HG02943 (cell line): ENCODE measurements at regions not wholly inside any gene's neighbourhood (a gene's known extent, or its start where the extent isn't known, plus 50 kb on each side); places are given as distances from the start of the nearest gene placed in this dataset.

Source experiments
- ATAC-seq: cut with Tn5 transposase; IDR thresholded peaks from one replicate; pipeline ENCODE4 v1.9.1; 2021; ENCODE audit warnings: mild to moderate bottlenecking, low read depth, moderate library complexity; ENCODE audit not compliant: unreplicated experiment

DNA sequence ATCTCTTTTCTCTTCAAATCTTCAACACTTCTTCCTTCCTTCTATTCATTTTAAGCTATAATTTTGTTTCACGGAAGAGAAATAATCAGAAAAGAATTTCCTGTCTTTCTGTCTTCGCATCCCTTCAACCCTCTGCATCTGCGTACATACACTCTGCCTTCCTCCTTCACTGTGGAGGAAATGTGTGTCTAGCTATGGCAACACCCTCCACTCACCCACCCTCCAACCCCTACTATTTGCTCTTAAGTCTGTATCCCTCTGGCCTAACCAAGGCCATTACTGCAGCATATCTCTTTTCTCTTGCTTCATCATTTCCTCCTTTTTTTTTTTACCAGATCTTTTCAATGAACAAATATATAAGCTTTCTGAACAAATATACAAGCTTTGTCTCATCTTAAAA, 105.7 kb upstream of the NUDT12 start:
- no peak for ATAC-seq

DNA sequence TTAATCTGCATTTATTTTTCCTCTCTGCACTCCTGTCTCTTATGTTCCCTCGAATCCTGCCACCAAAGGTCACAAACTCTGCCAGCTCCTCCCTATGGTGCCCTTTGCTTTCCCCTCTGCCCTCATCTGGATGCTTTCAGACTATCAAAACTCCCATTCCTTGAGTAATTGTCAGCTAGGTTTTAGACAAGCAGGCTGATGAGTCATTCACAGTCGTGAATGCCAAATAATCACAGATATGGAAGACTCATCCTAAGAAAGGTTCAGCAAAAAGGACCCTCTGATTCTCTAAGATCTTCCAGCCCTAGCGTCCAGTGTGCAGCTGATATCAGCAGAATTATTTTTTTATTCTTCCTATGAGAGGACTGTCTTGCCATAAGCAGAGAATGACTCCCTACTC, 104.5 kb upstream of the NUDT12 start:
- ATAC-seq, result no peak

DNA sequence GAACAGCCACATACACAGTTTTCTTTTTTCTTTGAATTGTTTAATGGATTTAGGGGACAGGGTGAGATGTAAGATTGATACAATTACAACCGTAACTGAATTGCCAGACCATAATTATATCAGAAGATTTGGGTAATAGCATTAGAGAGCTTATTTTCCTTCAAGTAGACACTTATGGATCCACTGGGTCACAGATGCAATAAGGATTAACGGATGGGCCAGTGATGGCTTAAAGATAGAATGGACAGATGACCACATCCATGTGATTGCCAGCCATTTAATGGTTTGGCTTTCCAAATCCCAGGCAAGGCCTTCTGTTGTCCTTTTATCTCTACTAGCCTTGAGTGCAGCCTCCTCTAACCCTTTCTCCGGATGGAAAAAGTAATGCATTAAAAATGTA, 94.7 kb upstream of the NUDT12 start:
- ATAC-seq, result no peak

- ATAC-seq, result no peak
These were observed 85.5 kb upstream of the NUDT12 start for GRCh38 chr5:103648086-103648485.

- no peak for ATAC-seq
These were observed 84.4 kb upstream of the NUDT12 start for GRCh38 chr5:103646698-103647614.

DNA sequence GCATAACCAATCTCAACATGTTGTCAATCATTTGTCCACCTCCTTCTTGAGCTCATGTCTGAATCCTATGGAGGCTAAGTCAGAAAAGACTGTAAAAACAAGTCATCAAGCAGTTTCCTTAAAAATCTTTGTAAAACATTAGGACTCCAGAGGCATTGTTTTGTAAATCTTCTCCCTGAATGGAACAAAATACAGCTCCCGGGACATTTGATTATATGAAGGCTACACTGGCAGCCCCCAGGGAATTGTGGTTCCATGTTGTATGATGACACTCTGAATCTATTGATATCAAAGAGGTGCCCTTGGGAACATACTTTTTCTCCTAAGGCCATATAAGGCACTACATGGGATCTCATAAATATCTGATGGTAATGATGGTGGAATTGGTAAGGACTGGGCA, 83.2 kb upstream of the NUDT12 start:
- no peak for ATAC-seq

DNA sequence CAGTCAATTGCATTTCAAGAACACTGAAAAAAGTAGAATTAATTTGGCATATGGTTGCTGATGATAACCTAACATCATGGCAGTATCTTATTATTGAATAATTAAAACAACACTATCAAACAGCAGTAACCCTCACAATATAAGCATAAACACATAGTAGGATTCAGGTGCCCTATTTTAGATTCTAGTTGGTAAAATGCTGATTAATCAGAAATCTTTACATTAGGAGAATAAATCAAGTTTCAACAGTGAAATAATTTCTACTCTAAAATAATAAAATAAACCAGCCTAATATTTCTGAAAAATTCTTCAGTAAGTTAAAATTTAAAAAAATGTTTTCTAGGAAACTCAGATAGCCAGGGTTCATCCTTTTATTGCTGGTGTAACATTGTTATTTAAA, 76.4 kb upstream of the NUDT12 start:
- no peak for ATAC-seq

- ATAC-seq, result no peak
These were observed 62.1 kb upstream of the NUDT12 start for GRCh38 chr5:103624675-103625074.

GRCh38 chr5:103624035-103624480, 61.5 kb upstream of the NUDT12 start:
- ATAC-seq, result no peak

DNA sequence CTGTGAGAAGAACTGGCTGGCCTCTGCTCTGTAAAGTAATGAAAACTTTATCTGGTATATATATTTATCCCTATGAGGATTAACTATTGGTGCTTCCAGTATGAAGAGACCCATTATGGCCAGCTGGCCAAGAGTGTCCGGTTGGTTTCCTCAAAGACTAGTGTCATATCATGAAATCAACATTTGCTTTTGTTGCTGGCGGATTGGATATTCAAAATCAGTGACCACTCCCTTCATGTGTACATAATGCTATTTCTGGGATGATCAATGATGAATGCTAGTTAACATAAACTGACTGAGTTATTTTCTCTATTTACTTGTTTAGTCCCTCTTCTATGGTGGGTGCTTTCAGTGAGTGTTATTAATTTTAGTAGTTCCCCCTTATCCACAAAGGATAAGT, 60.8 kb upstream of the NUDT12 start:
- no peak for ATAC-seq

GRCh38 chr5:103621548-103621930, 59.0 kb upstream of the NUDT12 start:
- ATAC-seq, result no peak

- no peak for ATAC-seq
These were observed 58.4 kb upstream of the NUDT12 start for GRCh38 chr5:103620851-103621547.

DNA sequence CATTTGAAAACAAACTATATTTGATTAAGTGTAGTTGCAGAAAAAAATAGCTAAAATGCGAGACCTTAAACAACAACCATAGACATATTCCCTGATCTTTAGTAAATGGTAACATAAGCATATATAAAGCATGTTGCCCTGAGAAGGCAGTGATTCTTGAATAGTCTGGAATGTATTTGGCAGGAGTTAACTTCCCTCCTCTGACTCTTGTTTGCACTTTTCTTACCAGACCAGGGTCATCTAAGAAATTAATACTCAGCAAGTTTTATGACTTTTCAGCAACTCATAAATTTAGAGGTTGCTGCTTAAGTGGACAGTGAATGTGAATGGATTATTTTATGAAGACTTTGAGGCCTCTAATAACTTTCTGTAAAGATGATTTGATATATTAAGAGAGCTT, 55.3 kb upstream of the NUDT12 start:
- ATAC-seq, result no peak

- no peak for ATAC-seq
These were observed 54.5 kb upstream of the NUDT12 start for GRCh38 chr5:103617090-103617489.

DNA sequence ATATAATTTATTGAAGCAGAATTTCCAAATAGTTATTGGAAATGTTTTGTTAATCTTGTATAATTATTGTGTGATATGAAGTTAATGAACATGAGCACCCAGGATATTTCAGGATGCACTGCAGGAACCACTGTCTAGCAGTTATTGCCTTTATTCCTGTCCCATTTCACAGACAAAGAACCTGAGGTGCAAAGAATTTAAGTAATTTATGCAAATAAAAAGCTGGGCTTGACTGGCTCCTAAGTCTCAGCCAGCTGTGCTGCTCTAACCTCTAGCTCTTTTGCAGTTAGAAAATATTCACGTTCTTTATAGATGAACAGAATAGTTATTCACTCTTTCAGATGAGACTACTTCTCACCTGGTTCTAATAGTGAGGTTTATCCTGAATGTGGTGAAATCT, 50.0 kb upstream of the NUDT12 start:
- ATAC-seq, result no peak
